ENCODE measurements at regions not wholly inside any gene's neighbourhood (a gene's known extent, or its start where the extent isn't known, plus 50 kb on each side); places are given as distances from the start of the nearest gene placed in this dataset.

DNA sequence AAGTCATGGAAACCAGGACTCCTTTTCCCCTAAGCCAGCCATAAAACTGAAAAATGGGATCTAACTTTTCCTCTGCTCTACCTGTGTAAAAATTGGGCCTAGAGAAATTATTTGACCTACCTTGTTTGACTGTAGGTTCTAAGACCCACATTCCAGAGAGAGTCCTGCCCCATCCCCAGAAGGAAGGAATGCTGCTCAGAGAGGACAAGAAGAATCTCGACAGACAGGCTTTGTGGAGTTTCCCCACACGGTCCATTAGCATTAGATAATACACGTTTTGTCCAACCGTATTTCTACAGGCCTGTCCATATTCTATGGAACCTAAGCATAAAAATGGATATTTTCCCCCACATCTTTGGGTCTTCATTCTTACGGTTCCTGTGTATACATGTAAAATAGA lies 403.3 kb downstream of the METTL4 start:
- Histone ChIP-seq H3K9me3 (ENCODE audit: control insufficient read depth in 4 of 4, low read length in 3 of 4) (no peaks in the 10 kb centered on the region), H3K4me3 (ENCODE audit: low read depth in 1 of 3, low read length in 3 of 3) (no peak overlapping the region), H3K27ac (ENCODE audit: low read depth in 1 of 2, low read length in 2 of 2) (no peak overlapping the region), H3K27me3 (ENCODE audit: control insufficient read depth in 4 of 4, insufficient read depth in 4 of 4, low read length in 3 of 4) (peaks cover 0 to 3% (median 0%) of the 10 kb centered on the region in 4 donors), H3K4me1 (ENCODE audit: control insufficient read depth in 4 of 4, insufficient read depth in 4 of 4, low read length in 3 of 4) (peaks cover 0 to 9% (median 3%) of the 10 kb centered on the region in 4 donors), H3K36me3 (ENCODE audit: control insufficient read depth in 4 of 4, insufficient read depth in 3 of 4, low read depth in 1 of 4, low read length in 3 of 4) (no peaks in the 10 kb centered on the region), H3K9ac (ENCODE audit: low read depth in 1 of 2, low read length in 2 of 2) (no peak overlapping the region)
- DNase-seq (ENCODE audit: low spot score): no peak
- TF ChIP-seq RXRA (IDR thresholded peaks at IDR 0.05): no peak
- no peak for TF ChIP-seq JUND (IDR thresholded peaks at IDR 0.05)
- TF ChIP-seq EGR1 (IDR thresholded peaks at IDR 0.05; ENCODE audit: low read depth in 2 of 2): no peak
- TF ChIP-seq FOXA1 (IDR thresholded peaks at IDR 0.05): no peak
- TF ChIP-seq HNF4G (IDR thresholded peaks at IDR 0.05): no peak
- no peak for TF ChIP-seq REST (IDR thresholded peaks at IDR 0.05)
- no peak for TF ChIP-seq GABPA (IDR thresholded peaks at IDR 0.05 in 1 of 2, conservative IDR thresholded peaks at IDR 0.05 in 1 of 2)
- TF ChIP-seq TAF1 (conservative IDR thresholded peaks at IDR 0.05): no peak
- no peak for TF ChIP-seq FOXA2 (IDR thresholded peaks at IDR 0.05)
- TF ChIP-seq SP1 (IDR thresholded peaks at IDR 0.05): no peak
- no peak for TF ChIP-seq CTCF (IDR thresholded peaks at IDR 0.05; ENCODE audit: low read depth, low read length, missing input control)
- TF ChIP-seq YY1 (IDR thresholded peaks at IDR 0.05): no peak
- TF ChIP-seq HNF4A (conservative IDR thresholded peaks at IDR 0.05): no peak
- TF ChIP-seq, protein P1, sequence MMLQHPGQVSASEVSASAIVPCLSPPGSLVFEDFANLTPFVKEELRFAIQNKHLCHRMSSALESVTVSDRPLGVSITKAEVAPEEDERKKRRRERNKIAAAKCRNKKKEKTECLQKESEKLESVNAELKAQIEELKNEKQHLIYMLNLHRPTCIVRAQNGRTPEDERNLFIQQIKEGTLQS (IDR thresholded peaks at IDR 0.05): no peak
- TF ChIP-seq, protein P2, sequence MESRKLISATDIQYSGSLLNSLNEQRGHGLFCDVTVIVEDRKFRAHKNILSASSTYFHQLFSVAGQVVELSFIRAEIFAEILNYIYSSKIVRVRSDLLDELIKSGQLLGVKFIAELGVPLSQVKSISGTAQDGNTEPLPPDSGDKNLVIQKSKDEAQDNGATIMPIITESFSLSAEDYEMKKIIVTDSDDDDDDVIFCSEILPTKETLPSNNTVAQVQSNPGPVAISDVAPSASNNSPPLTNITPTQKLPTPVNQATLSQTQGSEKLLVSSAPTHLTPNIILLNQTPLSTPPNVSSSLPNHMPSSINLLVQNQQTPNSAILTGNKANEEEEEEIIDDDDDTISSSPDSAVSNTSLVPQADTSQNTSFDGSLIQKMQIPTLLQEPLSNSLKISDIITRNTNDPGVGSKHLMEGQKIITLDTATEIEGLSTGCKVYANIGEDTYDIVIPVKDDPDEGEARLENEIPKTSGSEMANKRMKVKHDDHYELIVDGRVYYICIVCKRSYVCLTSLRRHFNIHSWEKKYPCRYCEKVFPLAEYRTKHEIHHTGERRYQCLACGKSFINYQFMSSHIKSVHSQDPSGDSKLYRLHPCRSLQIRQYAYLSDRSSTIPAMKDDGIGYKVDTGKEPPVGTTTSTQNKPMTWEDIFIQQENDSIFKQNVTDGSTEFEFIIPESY (IDR thresholded peaks at IDR 0.05): no peak
- TF ChIP-seq NR2F2 (IDR thresholded peaks at IDR 0.05): no peak
- no peak for TF ChIP-seq RAD21 (IDR thresholded peaks at IDR 0.05)
- whole genome bisulfite sequencing: 82% methylated on average over 5 of the region's 5 CpGs

DNA sequence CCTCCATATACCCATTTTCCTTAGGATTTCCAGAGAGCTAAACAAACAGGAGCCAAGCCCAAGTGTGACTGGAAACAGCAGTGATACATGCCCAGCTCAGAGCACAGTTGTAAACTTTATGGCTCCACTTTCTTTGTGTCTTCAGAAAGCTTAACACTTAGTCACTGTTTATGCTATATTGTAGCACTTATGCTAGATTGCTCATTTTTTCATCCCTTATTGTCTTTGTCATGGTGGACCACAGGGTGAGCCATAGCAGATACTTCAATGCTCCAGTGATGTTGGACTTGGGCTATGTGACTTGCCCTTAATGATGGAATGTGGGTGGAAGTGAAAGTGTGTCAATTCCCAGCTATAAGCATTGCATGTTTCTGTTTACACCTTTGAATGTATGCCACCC lies 401.6 kb downstream of the METTL4 start:
- Histone ChIP-seq H3K4me1 (ENCODE audit: control insufficient read depth in 4 of 4, insufficient read depth in 4 of 4, low read length in 3 of 4) (peaks cover 0 to 9% (median 3%) of the 10 kb centered on the region in 4 donors), H3K36me3 (ENCODE audit: control insufficient read depth in 4 of 4, insufficient read depth in 3 of 4, low read depth in 1 of 4, low read length in 3 of 4) (no peaks in the 10 kb centered on the region), H3K4me3 (ENCODE audit: low read depth in 1 of 3, low read length in 3 of 3) (no peak overlapping the region), H3K27me3 (ENCODE audit: control insufficient read depth in 4 of 4, insufficient read depth in 4 of 4, low read length in 3 of 4) (peaks cover 0 to 3% (median 0%) of the 10 kb centered on the region in 4 donors), H3K9ac (ENCODE audit: low read depth in 1 of 2, low read length in 2 of 2) (no peak overlapping the region), H3K9me3 (ENCODE audit: control insufficient read depth in 4 of 4, low read length in 3 of 4) (no peaks in the 10 kb centered on the region), H3K27ac (ENCODE audit: low read depth in 1 of 2, low read length in 2 of 2) (no peak overlapping the region)
- TF ChIP-seq RXRA (IDR thresholded peaks at IDR 0.05) (no peak), FOXA1 (IDR thresholded peaks at IDR 0.05) (no peak), REST (IDR thresholded peaks at IDR 0.05) (no peak), TAF1 (conservative IDR thresholded peaks at IDR 0.05) (no peak), YY1 (IDR thresholded peaks at IDR 0.05) (no peak), HNF4G (IDR thresholded peaks at IDR 0.05) (no peak), JUND (IDR thresholded peaks at IDR 0.05) (no peak), EGR1 (IDR thresholded peaks at IDR 0.05; ENCODE audit: low read depth in 2 of 2) (no peak), GABPA (IDR thresholded peaks at IDR 0.05 in 1 of 2, conservative IDR thresholded peaks at IDR 0.05 in 1 of 2) (no peak)
- TF ChIP-seq, protein P3, sequence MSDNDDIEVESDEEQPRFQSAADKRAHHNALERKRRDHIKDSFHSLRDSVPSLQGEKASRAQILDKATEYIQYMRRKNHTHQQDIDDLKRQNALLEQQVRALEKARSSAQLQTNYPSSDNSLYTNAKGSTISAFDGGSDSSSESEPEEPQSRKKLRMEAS (IDR thresholded peaks at IDR 0.05): no peak
- TF ChIP-seq, protein P1 (IDR thresholded peaks at IDR 0.05): no peak
- TF ChIP-seq, protein P2 (IDR thresholded peaks at IDR 0.05): no peak
- DNase-seq (ENCODE audit: low spot score): no peak
